ENCODE measurements at regions not wholly inside any gene's neighbourhood (a gene's known extent, or its start where the extent isn't known, plus 50 kb on each side); places are given as distances from the start of the nearest gene placed in this dataset.

DNA sequence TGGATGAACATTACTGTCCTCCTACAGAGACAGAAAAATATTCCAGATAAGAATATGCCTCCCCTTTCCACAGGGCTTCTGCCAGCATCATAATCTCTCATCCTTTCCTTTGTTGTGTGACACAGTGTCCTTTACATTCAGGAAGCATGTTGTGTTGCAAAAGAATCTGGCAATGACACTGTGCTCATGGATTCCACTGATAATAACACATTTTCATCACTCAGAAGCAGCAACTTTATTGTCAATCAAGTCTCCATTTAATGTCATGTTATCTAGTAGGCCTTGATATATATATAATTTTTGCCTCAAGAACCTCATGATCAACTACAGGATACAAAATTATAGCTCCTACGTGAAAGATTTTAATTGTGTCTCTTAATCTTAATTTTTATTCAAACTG lies 833.9 kb downstream of the FSTL5 start:
- DNase-seq, result no peak
- Histone ChIP-seq H3K36me3 (ENCODE audit: control insufficient read depth, insufficient read depth, low read length) (no peaks in the 10 kb centered on the region), H3K27me3 (ENCODE audit: control insufficient read depth, insufficient read depth, low read length) (no peaks in the 10 kb centered on the region), H3K4me3 (ENCODE audit: low read length) (no peak overlapping the region), H3K4me1 (ENCODE audit: control insufficient read depth, insufficient read depth, low read length) (no peaks in the 10 kb centered on the region), H3K9me3 (replicated peaks; ENCODE audit: control insufficient read depth, low read depth, low read length) (no peaks in the 10 kb centered on the region), H3K27ac (ENCODE audit: low read length) (no peak overlapping the region)
- no CpG with 5 or more reads among the region's 1 CpG for WGBS (ENCODE audit: insufficient coverage)

DNA sequence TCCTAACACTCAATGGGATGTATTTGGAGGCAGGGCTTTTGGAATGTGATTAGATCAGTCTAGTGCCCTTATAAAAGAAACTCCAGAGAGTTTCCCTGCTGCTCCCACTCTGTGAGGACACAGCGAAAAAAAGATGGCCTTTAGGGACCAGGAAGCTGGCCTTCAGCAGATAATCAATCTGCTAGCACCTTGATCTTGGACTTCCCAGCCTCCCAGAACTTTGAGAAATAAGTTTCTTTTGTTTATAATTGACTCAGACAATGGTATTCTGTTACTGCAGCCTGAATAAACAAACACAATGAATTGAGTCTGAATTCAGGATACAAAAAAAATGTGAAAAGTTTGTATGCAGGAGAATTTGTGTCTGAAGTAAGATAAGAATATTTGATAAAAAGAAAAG lies 842.1 kb downstream of the FSTL5 start:
- Histone ChIP-seq H3K36me3 (ENCODE audit: control insufficient read depth, insufficient read depth, low read length) (no peaks in the 10 kb centered on the region), H3K9me3 (replicated peaks; ENCODE audit: control insufficient read depth, low read depth, low read length) (no peaks in the 10 kb centered on the region), H3K4me1 (ENCODE audit: control insufficient read depth, insufficient read depth, low read length) (no peaks in the 10 kb centered on the region), H3K27ac (ENCODE audit: low read length) (no peak overlapping the region), H3K4me3 (ENCODE audit: low read length) (no peak overlapping the region), H3K27me3 (ENCODE audit: control insufficient read depth, insufficient read depth, low read length) (no peaks in the 10 kb centered on the region)
- WGBS (ENCODE audit: insufficient coverage), result no CpG with 5 or more reads among the region's 1 CpG
- DNase-seq, result no peak

- Histone ChIP-seq H3K4me3 (ENCODE audit: low read length) (no peak overlapping the region), H3K36me3 (ENCODE audit: control insufficient read depth, insufficient read depth, low read length) (no peaks in the 10 kb centered on the region), H3K4me1 (ENCODE audit: control insufficient read depth, insufficient read depth, low read length) (no peaks in the 10 kb centered on the region), H3K9me3 (replicated peaks; ENCODE audit: control insufficient read depth, low read depth, low read length) (no peaks in the 10 kb centered on the region), H3K27me3 (ENCODE audit: control insufficient read depth, insufficient read depth, low read length) (no peaks in the 10 kb centered on the region), H3K27ac (ENCODE audit: low read length) (no peak overlapping the region)
- WGBS (ENCODE audit: insufficient coverage), result 32% methylated on average over 2 of the region's 4 CpGs
- DNase-seq, result no peak
Measured at GRCh38 chr4:161320377-161320776, 843.4 kb downstream of the FSTL5 start.

- WGBS (ENCODE audit: insufficient coverage), result 73% methylated on average over 2 of the region's 4 CpGs
- DNase-seq, result no peak
- Histone ChIP-seq H3K27ac (ENCODE audit: low read length) (no peak overlapping the region), H3K36me3 (ENCODE audit: control insufficient read depth, insufficient read depth, low read length) (no peaks in the 10 kb centered on the region), H3K4me1 (ENCODE audit: control insufficient read depth, insufficient read depth, low read length) (no peaks in the 10 kb centered on the region), H3K9me3 (replicated peaks; ENCODE audit: control insufficient read depth, low read depth, low read length) (no peaks in the 10 kb centered on the region), H3K27me3 (ENCODE audit: control insufficient read depth, insufficient read depth, low read length) (no peaks in the 10 kb centered on the region), H3K4me3 (ENCODE audit: low read length) (no peak overlapping the region)
Measured at GRCh38 chr4:161317000-161317399, 846.8 kb downstream of the FSTL5 start.

DNA sequence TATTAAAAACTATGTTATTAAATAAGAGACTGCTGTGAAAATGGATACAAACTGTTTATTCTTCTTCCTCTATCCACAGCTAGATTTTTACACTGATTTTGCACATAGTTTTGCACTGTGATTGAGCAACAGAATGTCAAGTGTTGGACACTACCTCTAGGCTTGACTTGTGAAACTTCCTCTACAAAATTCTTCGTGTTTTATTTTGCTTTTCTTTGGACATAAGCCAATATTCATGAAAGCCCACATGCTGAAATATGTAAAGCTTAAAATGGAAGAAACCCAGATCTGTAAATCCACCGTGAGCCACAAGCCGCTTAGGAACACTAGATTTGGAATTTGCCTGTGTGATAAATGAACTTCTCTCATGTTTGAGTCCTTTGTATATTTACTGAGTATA lies 849.4 kb downstream of the FSTL5 start:
- no CpG with 5 or more reads among the region's 3 CpGs for WGBS (ENCODE audit: insufficient coverage)
- H3K27me3 ChIP-seq (ENCODE audit: control insufficient read depth, insufficient read depth, low read length), result no peaks in the 10 kb centered on the region
- DNase-seq, result no peak
- H3K9me3 ChIP-seq (replicated peaks; ENCODE audit: control insufficient read depth, low read depth, low read length), result no peaks in the 10 kb centered on the region
- H3K36me3 ChIP-seq (ENCODE audit: control insufficient read depth, insufficient read depth, low read length), result no peaks in the 10 kb centered on the region
- H3K27ac ChIP-seq (ENCODE audit: low read length), result no peak overlapping the region
- no peak overlapping the region for H3K4me3 ChIP-seq (ENCODE audit: low read length)
- H3K4me1 ChIP-seq (ENCODE audit: control insufficient read depth, insufficient read depth, low read length), result no peaks in the 10 kb centered on the region

- Histone ChIP-seq H3K9me3 (replicated peaks; ENCODE audit: control insufficient read depth, low read depth, low read length) (peaks cover 2% of the 10 kb centered on the region), H3K4me3 (ENCODE audit: low read length) (no peak overlapping the region), H3K4me1 (ENCODE audit: control insufficient read depth, insufficient read depth, low read length) (no peaks in the 10 kb centered on the region), H3K36me3 (ENCODE audit: control insufficient read depth, insufficient read depth, low read length) (no peaks in the 10 kb centered on the region), H3K27me3 (ENCODE audit: control insufficient read depth, insufficient read depth, low read length) (no peaks in the 10 kb centered on the region), H3K27ac (ENCODE audit: low read length) (no peak overlapping the region)
- 88% methylated on average over 1 of the region's 2 CpGs for WGBS (ENCODE audit: insufficient coverage)
- DNase-seq, result no peak
Measured at GRCh38 chr4:161303551-161303950, 860.2 kb downstream of the FSTL5 start.

DNA sequence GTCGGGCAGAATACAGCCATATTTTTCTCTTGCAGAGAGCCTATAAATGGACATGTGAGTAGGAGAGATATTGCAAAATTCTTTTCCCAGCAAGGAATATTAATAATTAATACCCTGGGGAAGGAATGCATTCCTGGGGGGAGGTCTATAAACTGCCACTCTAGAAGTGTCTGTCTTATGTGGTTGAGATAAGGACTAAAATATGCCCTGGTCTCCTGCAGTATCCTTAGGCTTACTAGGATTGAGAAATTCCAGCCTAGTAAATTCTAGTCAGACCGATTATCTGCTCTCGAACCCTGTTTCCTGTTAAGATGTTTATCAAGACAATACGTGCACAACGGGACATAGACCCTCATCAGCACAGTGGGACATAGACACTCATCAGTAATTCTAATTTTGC lies 872.6 kb downstream of the FSTL5 start:
- 94% methylated on average over 4 of the region's 5 CpGs for WGBS (ENCODE audit: insufficient coverage)
- DNase-seq, result no peak
- no peaks in the 10 kb centered on the region for H3K27me3 ChIP-seq (ENCODE audit: control insufficient read depth, insufficient read depth, low read length)
- no peaks in the 10 kb centered on the region for H3K36me3 ChIP-seq (ENCODE audit: control insufficient read depth, insufficient read depth, low read length)
- no peaks in the 10 kb centered on the region for H3K4me1 ChIP-seq (ENCODE audit: control insufficient read depth, insufficient read depth, low read length)
- H3K27ac ChIP-seq (ENCODE audit: low read length), result no peak overlapping the region
- no peak overlapping the region for H3K4me3 ChIP-seq (ENCODE audit: low read length)
- peaks cover 9% of the 10 kb centered on the region for H3K9me3 ChIP-seq (replicated peaks; ENCODE audit: control insufficient read depth, low read depth, low read length)

- Histone ChIP-seq H3K27ac (ENCODE audit: low read length) (no peak overlapping the region), H3K36me3 (ENCODE audit: control insufficient read depth, insufficient read depth, low read length) (no peaks in the 10 kb centered on the region), H3K4me3 (ENCODE audit: low read length) (no peak overlapping the region), H3K27me3 (ENCODE audit: control insufficient read depth, insufficient read depth, low read length) (no peaks in the 10 kb centered on the region), H3K4me1 (ENCODE audit: control insufficient read depth, insufficient read depth, low read length) (no peaks in the 10 kb centered on the region), H3K9me3 (replicated peaks; ENCODE audit: control insufficient read depth, low read depth, low read length) (peaks cover 9% of the 10 kb centered on the region)
- no peak for DNase-seq
- 83% methylated on average over 1 of the region's 6 CpGs for WGBS (ENCODE audit: insufficient coverage)
Measured at GRCh38 chr4:161287678-161288352, 876.0 kb downstream of the FSTL5 start.

DNA sequence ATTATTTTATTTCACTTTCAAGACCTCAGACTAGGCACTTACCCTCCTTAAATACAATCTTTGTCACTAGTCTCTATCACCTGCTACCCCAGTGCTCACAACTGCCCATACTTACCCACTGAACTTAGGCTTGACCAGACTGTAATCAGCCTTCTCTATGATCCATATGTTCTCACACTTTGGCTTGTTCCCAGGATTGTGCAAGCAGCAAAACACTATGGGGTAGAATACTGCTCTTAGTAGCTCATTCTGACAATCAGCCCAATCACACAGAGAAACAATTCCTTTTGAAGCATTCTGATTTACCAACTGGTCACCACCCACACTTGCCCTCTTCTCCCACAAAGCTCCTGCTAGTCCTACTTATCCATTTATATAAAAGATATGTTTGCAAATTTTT lies 878.3 kb downstream of the FSTL5 start:
- H3K4me1 ChIP-seq (ENCODE audit: control insufficient read depth, insufficient read depth, low read length), result no peaks in the 10 kb centered on the region
- H3K36me3 ChIP-seq (ENCODE audit: control insufficient read depth, insufficient read depth, low read length), result no peaks in the 10 kb centered on the region
- peak; percentile 0 for DNase-seq
- H3K4me3 ChIP-seq (ENCODE audit: low read length), result no peak overlapping the region
- no peak overlapping the region for H3K27ac ChIP-seq (ENCODE audit: low read length)
- no peaks in the 10 kb centered on the region for H3K27me3 ChIP-seq (ENCODE audit: control insufficient read depth, insufficient read depth, low read length)
- H3K9me3 ChIP-seq (replicated peaks; ENCODE audit: control insufficient read depth, low read depth, low read length), result no peaks in the 10 kb centered on the region

GRCh38 chr4:161280929-161281328 lies 882.9 kb downstream of the FSTL5 start:
- WGBS (ENCODE audit: insufficient coverage), result no CpG with 5 or more reads among the region's 2 CpGs
- H3K27me3 ChIP-seq (ENCODE audit: control insufficient read depth, insufficient read depth, low read length), result no peaks in the 10 kb centered on the region
- no peak overlapping the region for H3K27ac ChIP-seq (ENCODE audit: low read length)
- no peak for DNase-seq
- H3K36me3 ChIP-seq (ENCODE audit: control insufficient read depth, insufficient read depth, low read length), result no peaks in the 10 kb centered on the region
- no peaks in the 10 kb centered on the region for H3K4me1 ChIP-seq (ENCODE audit: control insufficient read depth, insufficient read depth, low read length)
- H3K9me3 ChIP-seq (replicated peaks; ENCODE audit: control insufficient read depth, low read depth, low read length), result no peaks in the 10 kb centered on the region
- no peak overlapping the region for H3K4me3 ChIP-seq (ENCODE audit: low read length)

DNA sequence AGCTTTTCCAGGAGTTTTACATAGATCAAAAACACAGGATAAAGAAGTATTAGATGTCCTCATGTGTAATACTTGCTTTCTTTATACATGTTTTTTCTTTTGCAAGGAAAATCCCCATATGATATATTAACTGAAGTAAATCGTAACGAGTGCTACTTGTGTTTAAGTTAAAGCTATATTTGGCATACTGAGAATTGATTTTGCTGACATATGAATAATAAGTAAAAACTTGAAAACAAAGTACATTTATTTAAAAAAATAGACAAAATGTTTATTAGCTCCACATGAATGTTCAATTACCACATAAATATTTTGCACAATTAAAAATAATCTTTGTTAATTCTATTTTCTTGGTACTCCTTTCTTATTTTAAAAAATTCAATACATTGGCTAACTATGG lies 884.7 kb downstream of the FSTL5 start:
- H3K4me3 ChIP-seq (ENCODE audit: low read length), result no peak overlapping the region
- H3K9me3 ChIP-seq (replicated peaks; ENCODE audit: control insufficient read depth, low read depth, low read length), result no peaks in the 10 kb centered on the region
- no peaks in the 10 kb centered on the region for H3K36me3 ChIP-seq (ENCODE audit: control insufficient read depth, insufficient read depth, low read length)
- no peaks in the 10 kb centered on the region for H3K4me1 ChIP-seq (ENCODE audit: control insufficient read depth, insufficient read depth, low read length)
- no peak overlapping the region for H3K27ac ChIP-seq (ENCODE audit: low read length)
- no CpG with 5 or more reads among the region's 2 CpGs for WGBS (ENCODE audit: insufficient coverage)
- no peak for DNase-seq
- H3K27me3 ChIP-seq (ENCODE audit: control insufficient read depth, insufficient read depth, low read length), result no peaks in the 10 kb centered on the region

Measured in muscle of leg (tissue), 3 donors.